ENCODE measurements at regions not wholly inside any gene's neighbourhood (a gene's known extent, or its start where the extent isn't known, plus 50 kb on each side); places are given as distances from the start of the nearest gene placed in this dataset.

GRCh38 chr22:48500471-48501230, 1327.0 kb downstream of the BRD1 start:
- intact Hi-C loops (cut with micrococcal nuclease) = no loop called here
- no TSS peak for BruUV-seq (replicated peaks)
- no peaks in the 10 kb centered on the region for H3K27me3 ChIP-seq (ENCODE audit: insufficient read depth, low read length)

More at GRCh38 chr22:48500471-48501230, 1327.0 kb downstream of the BRD1 start:
- Histone ChIP-seq H3K79me2 (ENCODE audit: insufficient read depth, low read length) (no peaks in the 10 kb centered on the region), H3K4me2 (ENCODE audit: low read length) (no peak overlapping the region), H2AFZ (ENCODE audit: low read depth, low read length, poor library complexity, severe bottlenecking) (no peak overlapping the region), H3K36me3 (ENCODE audit: control insufficient read depth in 1 of 2, insufficient read depth in 2 of 2, low read length in 2 of 2) (no peaks in the 10 kb centered on the region), H3K9me3 (ENCODE audit: control insufficient read depth in 1 of 2, insufficient read depth in 1 of 2, low read depth in 1 of 2, low read length in 2 of 2) (no peaks in the 10 kb centered on the region), H3K27ac (ENCODE audit: low read depth, low read length) (no peak overlapping the region), H3K9ac (ENCODE audit: low read length) (no peak overlapping the region), H3K4me1 (ENCODE audit: control insufficient read depth in 1 of 2, insufficient read depth in 2 of 2, low read length in 2 of 2) (no peaks in the 10 kb centered on the region), H4K20me1 (ENCODE audit: insufficient read depth) (no peaks in the 10 kb centered on the region), H3K9me2 (ENCODE audit: insufficient read depth) (no peaks in the 10 kb centered on the region), H3K4me3 (replicated peaks in 1 of 2; ENCODE audit: low read depth in 1 of 2, low read length in 2 of 2) (no peak overlapping the region)
- DNase-seq (ENCODE audit: low read depth, low spot score) (no peak), ATAC-seq (no peak)
- TF ChIP-seq EZH2phosphoT487 (IDR thresholded peaks at IDR 0.05; ENCODE audit: borderline replicate concordance) (no peak), RAD21 (IDR thresholded peaks at IDR 0.05; ENCODE audit: low read depth) (no peak), CTCF (IDR thresholded peaks at IDR 0.05 in 2 of 3, conservative IDR thresholded peaks at IDR 0.05 in 1 of 3; ENCODE audit: borderline replicate concordance in 1 of 3, insufficient read depth in 1 of 3, low read depth in 2 of 3, low read length in 2 of 3) (no peak), SIN3A (IDR thresholded peaks at IDR 0.05; ENCODE audit: low read depth) (no peak), ELF1 (IDR thresholded peaks at IDR 0.05; ENCODE audit: borderline replicate concordance, low read depth) (no peak), SP1 (IDR thresholded peaks at IDR 0.05; ENCODE audit: low read depth) (no peak), REST (IDR thresholded peaks at IDR 0.05; ENCODE audit: low read depth) (no peak), YY1 (IDR thresholded peaks at IDR 0.05; ENCODE audit: extremely low read depth, insufficient replicate concordance, low read depth, low read length) (no peak)
- ChIA-PET POLR2A (no interaction called here), RAD21 (ENCODE audit: low non-redundant PET in 1 of 2, low total read pairs in 2 of 2, uncharacterized antibody in 2 of 2, unreplicated experiment in 2 of 2) (no interaction called here), CTCF (no interaction called here)
